ENCODE measurements at regions not wholly inside any gene's neighbourhood (a gene's known extent, or its start where the extent isn't known, plus 50 kb on each side); places are given as distances from the start of the nearest gene placed in this dataset.

GRCh38 chr16:13392341-13392740 lies 490.9 kb downstream of the SHISA9 start:
- peaks cover 18% of the 10 kb centered on the region for H3F3A ChIP-seq (ENCODE audit: insufficient read depth, low read length)
- peaks cover 91% of the 10 kb centered on the region for H3K4me1 ChIP-seq (ENCODE audit: insufficient read depth, low read length, severe bottlenecking)
- peak overlapping the region; percentile 100 for H3K27ac ChIP-seq (ENCODE audit: low read depth, low read length, poor library complexity, severe bottlenecking)
- H3K79me2 ChIP-seq (ENCODE audit: insufficient read depth, low read length): no peaks in the 10 kb centered on the region
- H3K9ac ChIP-seq (ENCODE audit: low read length): peak overlapping the region; percentile 86
- H2AFZ ChIP-seq (ENCODE audit: low read length): no peak overlapping the region
- H4K20me1 ChIP-seq (ENCODE audit: insufficient read depth, low read length): no peaks in the 10 kb centered on the region
- 0 out of 2 replicates have a peak, but pooled peaks cover 4% of the 10 kb centered on the region for H3K9me3 ChIP-seq (ENCODE audit: low read length)
- TF ChIP-seq CTCF (IDR thresholded peaks at IDR 0.05; ENCODE audit: low read length) (peak; percentile 55), EZH2 (IDR thresholded peaks at IDR 0.05; ENCODE audit: borderline replicate concordance, low read length) (no peak)
- no peaks in the 10 kb centered on the region for H3K36me3 ChIP-seq (ENCODE audit: insufficient read depth, low read length)
- peak overlapping the region; percentile 64 for H3K4me2 ChIP-seq (ENCODE audit: low read length)
- H3K27me3 ChIP-seq (ENCODE audit: insufficient read depth, low read length): no peaks in the 10 kb centered on the region
- peak overlapping the region; percentile 38 for H3K4me3 ChIP-seq (ENCODE audit: low read depth, low read length, poor library complexity, severe bottlenecking)
- no peaks in the 10 kb centered on the region for H3K9me2 ChIP-seq (ENCODE audit: low read depth, low read length)

GRCh38 chr16:13393816-13394215 lies 492.4 kb downstream of the SHISA9 start:
- peaks cover 81% of the 10 kb centered on the region for H3K4me1 ChIP-seq (ENCODE audit: insufficient read depth, low read length, severe bottlenecking)
- H3K9me3 ChIP-seq (ENCODE audit: low read length): no peaks in the 10 kb centered on the region
- no peak overlapping the region for H3K9ac ChIP-seq (ENCODE audit: low read length)
- no peaks in the 10 kb centered on the region for H3K9me2 ChIP-seq (ENCODE audit: low read depth, low read length)
- H3K27me3 ChIP-seq (ENCODE audit: insufficient read depth, low read length): no peaks in the 10 kb centered on the region
- H3K4me2 ChIP-seq (ENCODE audit: low read length): no peak overlapping the region
- H3K79me2 ChIP-seq (ENCODE audit: insufficient read depth, low read length): no peaks in the 10 kb centered on the region
- no peak overlapping the region for H2AFZ ChIP-seq (ENCODE audit: low read length)
- no peak overlapping the region for H3K4me3 ChIP-seq (ENCODE audit: low read depth, low read length, poor library complexity, severe bottlenecking)
- no peaks in the 10 kb centered on the region for H3K36me3 ChIP-seq (ENCODE audit: insufficient read depth, low read length)
- H3K27ac ChIP-seq (ENCODE audit: low read depth, low read length, poor library complexity, severe bottlenecking): peak overlapping the region; percentile 100
- TF ChIP-seq EZH2 (IDR thresholded peaks at IDR 0.05; ENCODE audit: borderline replicate concordance, low read length) (no peak), CTCF (IDR thresholded peaks at IDR 0.05; ENCODE audit: low read length) (no peak)
- no peaks in the 10 kb centered on the region for H4K20me1 ChIP-seq (ENCODE audit: insufficient read depth, low read length)
- H3F3A ChIP-seq (ENCODE audit: insufficient read depth, low read length): peaks cover 18% of the 10 kb centered on the region

GRCh38 chr16:13394488-13394887 lies 493.1 kb downstream of the SHISA9 start:
- Histone ChIP-seq H3K9ac (ENCODE audit: low read length) (no peak overlapping the region), H3K27me3 (ENCODE audit: insufficient read depth, low read length) (no peaks in the 10 kb centered on the region), H3K36me3 (ENCODE audit: insufficient read depth, low read length) (no peaks in the 10 kb centered on the region), H3K79me2 (ENCODE audit: insufficient read depth, low read length) (no peaks in the 10 kb centered on the region), H3K4me1 (ENCODE audit: insufficient read depth, low read length, severe bottlenecking) (peaks cover 80% of the 10 kb centered on the region), H3F3A (ENCODE audit: insufficient read depth, low read length) (peaks cover 14% of the 10 kb centered on the region), H3K4me3 (ENCODE audit: low read depth, low read length, poor library complexity, severe bottlenecking) (no peak overlapping the region), H3K9me3 (ENCODE audit: low read length) (no peaks in the 10 kb centered on the region), H3K27ac (ENCODE audit: low read depth, low read length, poor library complexity, severe bottlenecking) (peak overlapping the region; percentile 51), H4K20me1 (ENCODE audit: insufficient read depth, low read length) (no peaks in the 10 kb centered on the region), H3K9me2 (ENCODE audit: low read depth, low read length) (no peaks in the 10 kb centered on the region), H2AFZ (ENCODE audit: low read length) (0 out of 2 replicates have a peak overlapping the region, but pooled peaks have one; percentile 57), H3K4me2 (ENCODE audit: low read length) (no peak overlapping the region)
- TF ChIP-seq CTCF (IDR thresholded peaks at IDR 0.05; ENCODE audit: low read length): no peak
- TF ChIP-seq EZH2 (IDR thresholded peaks at IDR 0.05; ENCODE audit: borderline replicate concordance, low read length): no peak
